ENCODE measurements at regions not wholly inside any gene's neighbourhood (a gene's known extent, or its start where the extent isn't known, plus 50 kb on each side); places are given as distances from the start of the nearest gene placed in this dataset.
A peak's percentile ranks its signal among the peaks of the same experiment; 100 is the strongest.

DNA sequence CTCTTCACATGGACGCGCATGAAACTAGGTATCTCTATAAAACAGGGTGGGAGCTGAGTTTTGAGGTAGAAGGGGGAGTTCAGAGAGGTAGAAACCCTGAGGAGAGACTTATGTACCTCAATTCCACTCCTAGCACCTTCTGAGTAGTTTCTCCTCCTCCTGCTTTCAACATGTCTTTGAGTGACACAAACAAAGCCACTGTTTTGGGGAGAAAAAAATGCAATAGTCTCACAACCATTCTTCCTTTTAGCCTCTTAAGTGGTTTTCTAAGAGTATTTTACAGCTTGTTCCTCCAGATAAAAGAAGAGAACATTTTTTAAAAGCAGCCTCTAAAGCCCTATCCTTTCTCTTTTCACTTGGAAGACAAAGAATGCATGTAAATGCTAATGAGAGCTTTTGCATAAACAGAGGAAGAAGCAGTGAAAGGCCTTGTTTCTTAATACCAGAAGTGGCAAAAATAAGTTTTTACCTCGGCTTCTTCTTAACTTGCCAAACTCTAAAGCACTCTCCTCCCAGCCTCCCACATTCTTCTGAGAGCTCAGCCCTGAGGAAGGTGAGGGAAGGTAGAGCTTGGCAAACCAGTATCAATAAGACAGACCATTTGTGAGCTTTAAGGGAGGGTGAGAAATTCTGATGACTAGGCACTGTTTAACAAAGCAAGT lies 1304.4 kb upstream of the ACVR2A start:
- Mint-ChIP-seq H3K4me3 (no peak overlapping the region), H3K27me3 (ENCODE audit: insufficient read depth, low read depth, poor library complexity) (peaks cover 6% of the 10 kb centered on the region), H3K9me3 (peaks cover 18% of the 10 kb centered on the region), H3K4me1 (peaks cover 54% of the 10 kb centered on the region), H3K36me3 (ENCODE audit: low read depth) (peaks cover 45% of the 10 kb centered on the region), H3K27ac (peak overlapping the region; percentile 99)
- Histone ChIP-seq H3K4me2 (peak overlapping the region; percentile 9), H3K4me3 (no peak overlapping the region), H3K79me2 (replicated peaks; ENCODE audit: insufficient read depth) (no peaks in the 10 kb centered on the region), H3K27me3 (ENCODE audit: insufficient read depth) (no peaks in the 10 kb centered on the region), H2AFZ (no peak overlapping the region), H4K20me1 (replicated peaks; ENCODE audit: insufficient read depth) (no peaks in the 10 kb centered on the region), H3K36me3 (ENCODE audit: insufficient read depth) (no peaks in the 10 kb centered on the region), H3F3A (replicated peaks; ENCODE audit: low read depth) (peaks cover 13% of the 10 kb centered on the region), H3K27ac (ENCODE audit: low read depth) (peak overlapping the region; percentile 99), H3K9me2 (ENCODE audit: insufficient read depth) (peaks cover 28% of the 10 kb centered on the region), H3K4me1 (ENCODE audit: insufficient read depth) (peaks cover 26% of the 10 kb centered on the region)
- no peak for TF ChIP-seq JUNB (IDR thresholded peaks at IDR 0.05; ENCODE audit: unreplicated experiment)
- no peak for TF ChIP-seq POLR2AphosphoS5 (IDR thresholded peaks at IDR 0.05; ENCODE audit: low read depth)
- no peak for TF ChIP-seq EZH2phosphoT487 (IDR thresholded peaks at IDR 0.05; ENCODE audit: unreplicated experiment)
- TF ChIP-seq, protein P1, sequence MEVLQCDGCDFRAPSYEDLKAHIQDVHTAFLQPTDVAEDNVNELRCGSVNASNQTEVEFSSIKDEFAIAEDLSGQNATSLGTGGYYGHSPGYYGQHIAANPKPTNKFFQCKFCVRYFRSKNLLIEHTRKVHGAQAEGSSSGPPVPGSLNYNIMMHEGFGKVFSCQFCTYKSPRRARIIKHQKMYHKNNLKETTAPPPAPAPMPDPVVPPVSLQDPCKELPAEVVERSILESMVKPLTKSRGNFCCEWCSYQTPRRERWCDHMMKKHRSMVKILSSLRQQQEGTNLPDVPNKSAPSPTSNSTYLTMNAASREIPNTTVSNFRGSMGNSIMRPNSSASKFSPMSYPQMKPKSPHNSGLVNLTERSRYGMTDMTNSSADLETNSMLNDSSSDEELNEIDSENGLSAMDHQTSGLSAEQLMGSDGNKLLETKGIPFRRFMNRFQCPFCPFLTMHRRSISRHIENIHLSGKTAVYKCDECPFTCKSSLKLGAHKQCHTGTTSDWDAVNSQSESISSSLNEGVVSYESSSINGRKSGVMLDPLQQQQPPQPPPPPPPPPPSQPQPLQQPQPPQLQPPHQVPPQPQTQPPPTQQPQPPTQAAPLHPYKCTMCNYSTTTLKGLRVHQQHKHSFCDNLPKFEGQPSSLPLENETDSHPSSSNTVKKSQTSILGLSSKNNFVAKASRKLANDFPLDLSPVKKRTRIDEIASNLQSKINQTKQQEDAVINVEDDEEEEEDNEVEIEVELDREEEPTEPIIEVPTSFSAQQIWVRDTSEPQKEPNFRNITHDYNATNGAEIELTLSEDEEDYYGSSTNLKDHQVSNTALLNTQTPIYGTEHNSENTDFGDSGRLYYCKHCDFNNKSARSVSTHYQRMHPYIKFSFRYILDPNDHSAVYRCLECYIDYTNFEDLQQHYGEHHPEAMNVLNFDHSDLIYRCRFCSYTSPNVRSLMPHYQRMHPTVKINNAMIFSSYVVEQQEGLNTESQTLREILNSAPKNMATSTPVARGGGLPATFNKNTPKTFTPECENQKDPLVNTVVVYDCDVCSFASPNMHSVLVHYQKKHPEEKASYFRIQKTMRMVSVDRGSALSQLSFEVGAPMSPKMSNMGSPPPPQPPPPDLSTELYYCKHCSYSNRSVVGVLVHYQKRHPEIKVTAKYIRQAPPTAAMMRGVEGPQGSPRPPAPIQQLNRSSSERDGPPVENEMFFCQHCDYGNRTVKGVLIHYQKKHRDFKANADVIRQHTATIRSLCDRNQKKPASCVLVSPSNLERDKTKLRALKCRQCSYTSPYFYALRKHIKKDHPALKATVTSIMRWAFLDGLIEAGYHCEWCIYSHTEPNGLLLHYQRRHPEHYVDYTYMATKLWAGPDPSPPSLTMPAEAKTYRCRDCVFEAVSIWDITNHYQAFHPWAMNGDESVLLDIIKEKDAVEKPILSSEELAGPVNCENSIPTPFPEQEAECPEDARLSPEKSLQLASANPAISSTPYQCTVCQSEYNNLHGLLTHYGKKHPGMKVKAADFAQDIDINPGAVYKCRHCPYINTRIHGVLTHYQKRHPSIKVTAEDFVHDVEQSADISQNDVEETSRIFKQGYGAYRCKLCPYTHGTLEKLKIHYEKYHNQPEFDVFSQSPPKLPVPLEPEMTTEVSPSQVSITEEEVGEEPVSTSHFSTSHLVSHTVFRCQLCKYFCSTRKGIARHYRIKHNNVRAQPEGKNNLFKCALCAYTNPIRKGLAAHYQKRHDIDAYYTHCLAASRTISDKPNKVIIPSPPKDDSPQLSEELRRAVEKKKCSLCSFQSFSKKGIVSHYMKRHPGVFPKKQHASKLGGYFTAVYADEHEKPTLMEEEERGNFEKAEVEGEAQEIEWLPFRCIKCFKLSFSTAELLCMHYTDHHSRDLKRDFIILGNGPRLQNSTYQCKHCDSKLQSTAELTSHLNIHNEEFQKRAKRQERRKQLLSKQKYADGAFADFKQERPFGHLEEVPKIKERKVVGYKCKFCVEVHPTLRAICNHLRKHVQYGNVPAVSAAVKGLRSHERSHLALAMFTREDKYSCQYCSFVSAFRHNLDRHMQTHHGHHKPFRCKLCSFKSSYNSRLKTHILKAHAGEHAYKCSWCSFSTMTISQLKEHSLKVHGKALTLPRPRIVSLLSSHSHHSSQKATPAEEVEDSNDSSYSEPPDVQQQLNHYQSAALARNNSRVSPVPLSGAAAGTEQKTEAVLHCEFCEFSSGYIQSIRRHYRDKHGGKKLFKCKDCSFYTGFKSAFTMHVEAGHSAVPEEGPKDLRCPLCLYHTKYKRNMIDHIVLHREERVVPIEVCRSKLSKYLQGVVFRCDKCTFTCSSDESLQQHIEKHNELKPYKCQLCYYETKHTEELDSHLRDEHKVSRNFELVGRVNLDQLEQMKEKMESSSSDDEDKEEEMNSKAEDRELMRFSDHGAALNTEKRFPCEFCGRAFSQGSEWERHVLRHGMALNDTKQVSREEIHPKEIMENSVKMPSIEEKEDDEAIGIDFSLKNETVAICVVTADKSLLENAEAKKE (CRISPR knock-in tag; IDR thresholded peaks at IDR 0.05), result peak; percentile 96
- no peak for TF ChIP-seq REST (IDR thresholded peaks at IDR 0.05; ENCODE audit: unreplicated experiment)
- no peak for TF ChIP-seq EZH2 (IDR thresholded peaks at IDR 0.05; ENCODE audit: low read depth, unreplicated experiment)
- TF ChIP-seq CREB1 (CRISPR knock-in tag; IDR thresholded peaks at IDR 0.05; ENCODE audit: low read depth), result peak; percentile 10; the same call in 1 of the 2 replicates
- TF ChIP-seq ZNF331 (CRISPR knock-in tag; IDR thresholded peaks at IDR 0.05; ENCODE audit: low read depth), result no peak
- peak; percentile 95; the same call in 1 of the 2 replicates for TF ChIP-seq NANOG (IDR thresholded peaks at IDR 0.05; ENCODE audit: borderline replicate concordance)
- TF ChIP-seq ZNF114 (CRISPR knock-in tag; IDR thresholded peaks at IDR 0.05), result peak; percentile 58; the same call in 1 of the 2 replicates
- TF ChIP-seq, protein P2, sequence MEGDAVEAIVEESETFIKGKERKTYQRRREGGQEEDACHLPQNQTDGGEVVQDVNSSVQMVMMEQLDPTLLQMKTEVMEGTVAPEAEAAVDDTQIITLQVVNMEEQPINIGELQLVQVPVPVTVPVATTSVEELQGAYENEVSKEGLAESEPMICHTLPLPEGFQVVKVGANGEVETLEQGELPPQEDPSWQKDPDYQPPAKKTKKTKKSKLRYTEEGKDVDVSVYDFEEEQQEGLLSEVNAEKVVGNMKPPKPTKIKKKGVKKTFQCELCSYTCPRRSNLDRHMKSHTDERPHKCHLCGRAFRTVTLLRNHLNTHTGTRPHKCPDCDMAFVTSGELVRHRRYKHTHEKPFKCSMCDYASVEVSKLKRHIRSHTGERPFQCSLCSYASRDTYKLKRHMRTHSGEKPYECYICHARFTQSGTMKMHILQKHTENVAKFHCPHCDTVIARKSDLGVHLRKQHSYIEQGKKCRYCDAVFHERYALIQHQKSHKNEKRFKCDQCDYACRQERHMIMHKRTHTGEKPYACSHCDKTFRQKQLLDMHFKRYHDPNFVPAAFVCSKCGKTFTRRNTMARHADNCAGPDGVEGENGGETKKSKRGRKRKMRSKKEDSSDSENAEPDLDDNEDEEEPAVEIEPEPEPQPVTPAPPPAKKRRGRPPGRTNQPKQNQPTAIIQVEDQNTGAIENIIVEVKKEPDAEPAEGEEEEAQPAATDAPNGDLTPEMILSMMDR (conservative IDR thresholded peaks at IDR 0.05; ENCODE audit: low read depth in 2 of 2), result no peak
- TF ChIP-seq STAT1 (IDR thresholded peaks at IDR 0.05; ENCODE audit: unreplicated experiment), result no peak
- no peak for TF ChIP-seq ETS1 (IDR thresholded peaks at IDR 0.05)
- ATAC-seq (peak; percentile 92), DNase-seq (ENCODE audit: low spot score) (peak; percentile 89)

Data from GM23338 (cell line).